Muscle layer of duodenum (tissue), 2 donors: ENCODE measurements at regions not wholly inside any gene's neighbourhood (a gene's known extent, or its start where the extent isn't known, plus 50 kb on each side); places are given as distances from the start of the nearest gene placed in this dataset.

ENCODE experiments used
- H3K27ac ChIP-seq: one replicate; pipeline ENCODE4 v1.7.0; 2013; ENCODE audit warnings: mild to moderate bottlenecking, low read length
- H3K27me3 ChIP-seq: one replicate; pipeline ENCODE4 v1.7.0; 2013; ENCODE audit warnings: low read depth, mild to moderate bottlenecking, control low read depth, low read length
- H3K36me3 ChIP-seq, 2 donors: one replicate each; pipeline ENCODE4 v1.7.0; 2013; ENCODE audit warnings: low read length in 2 of 2, control low read depth in 1 of 2, mild to moderate bottlenecking in 1 of 2; ENCODE audit not compliant: insufficient read depth in 2 of 2, control insufficient read depth in 1 of 2
- H3K4me1 ChIP-seq, 2 donors: one replicate each; pipeline ENCODE4 v1.7.0; 2013; ENCODE audit warnings: low read length in 2 of 2, mild to moderate bottlenecking in 2 of 2, control low read depth in 1 of 2, moderate library complexity in 1 of 2; ENCODE audit not compliant: insufficient read depth in 2 of 2, control insufficient read depth in 1 of 2
- H3K4me3 ChIP-seq, 2 donors: one replicate each; pipeline ENCODE4 v1.7.0; 2013; ENCODE audit warnings: low read length in 2 of 2, low read depth in 1 of 2, mild to moderate bottlenecking in 1 of 2
- H3K9me3 ChIP-seq, 2 donors: one replicate each; pipeline ENCODE4 v1.7.0; 2013; ENCODE audit warnings: low read length in 2 of 2, control low read depth in 1 of 2, mild to moderate bottlenecking in 1 of 2; ENCODE audit not compliant: control insufficient read depth in 1 of 2
- donor health status: healthy.

DNA sequence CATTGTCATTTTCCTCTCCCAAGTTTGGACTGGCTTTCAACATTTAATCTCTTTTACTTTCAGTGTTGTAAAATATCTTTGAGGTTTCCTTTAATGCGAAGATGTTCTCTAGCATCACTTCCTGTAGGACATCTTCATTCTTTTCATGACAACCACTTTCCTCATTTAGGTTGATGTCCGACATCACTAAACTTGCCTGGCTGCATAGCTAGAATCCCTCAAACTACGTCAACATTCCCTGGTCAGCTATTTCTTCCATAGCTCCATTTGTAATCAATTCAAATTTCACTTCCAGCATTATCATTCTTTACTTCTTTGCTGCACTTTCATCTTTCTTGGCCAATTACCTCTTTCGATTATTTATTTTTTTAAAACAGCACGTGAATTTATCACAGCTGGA is 198.6 kb upstream of the EMCN start:
- H3K36me3 ChIP-seq: no peaks in the 10 kb centered on the region

DNA sequence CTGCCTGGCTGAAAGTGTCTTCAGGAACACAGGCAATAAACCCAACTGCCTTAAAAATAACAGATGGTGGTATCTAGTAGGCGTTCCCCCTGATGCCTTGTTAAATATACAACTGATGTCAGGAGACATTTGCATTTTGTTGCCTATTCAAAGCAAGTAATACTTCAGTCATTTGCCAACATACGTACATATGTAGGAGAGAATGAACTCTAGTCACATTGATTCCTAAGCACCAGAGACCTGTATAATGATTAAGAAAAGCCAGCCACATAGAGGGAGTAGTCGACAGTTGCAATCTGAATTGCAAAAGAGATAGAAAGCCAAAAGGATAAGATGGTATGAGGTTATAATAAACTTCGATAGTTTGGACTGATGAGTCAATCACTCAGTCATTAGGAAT is 191.0 kb upstream of the EMCN start:
- no peaks in the 10 kb centered on the region for H3K36me3 ChIP-seq
- H3K9me3 ChIP-seq: no peaks in the 10 kb centered on the region
- no peak overlapping the region for H3K27ac ChIP-seq
- no peak overlapping the region for H3K4me3 ChIP-seq
- no peaks in the 10 kb centered on the region for H3K4me1 ChIP-seq
- no peaks in the 10 kb centered on the region for H3K27me3 ChIP-seq

More for the DNA sequence above, 198.6 kb upstream of the EMCN start:
- Histone ChIP-seq H3K27me3 (no peaks in the 10 kb centered on the region), H3K4me1 (no peaks in the 10 kb centered on the region), H3K9me3 (no peaks in the 10 kb centered on the region), H3K27ac (no peak overlapping the region), H3K4me3 (no peak overlapping the region)

DNA sequence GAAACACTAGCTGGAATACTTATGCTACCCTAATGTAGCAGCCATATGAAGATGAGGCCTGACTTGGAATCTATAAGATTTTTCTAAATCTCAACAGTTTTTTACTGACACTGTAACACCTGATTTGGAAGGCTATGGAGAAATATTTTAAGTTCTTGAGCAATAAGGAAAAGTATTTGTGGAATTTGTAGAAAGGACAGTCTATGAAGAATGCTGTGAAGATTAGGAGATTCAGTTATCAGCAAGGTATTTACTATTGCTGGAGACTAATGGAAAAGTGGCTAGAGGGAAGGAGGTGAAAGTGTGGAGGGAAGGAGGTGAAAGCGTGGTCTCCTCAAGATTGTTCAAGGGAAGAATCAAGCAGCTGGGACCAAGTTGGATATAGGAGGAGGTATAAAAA is 190.0 kb upstream of the EMCN start:
- no peaks in the 10 kb centered on the region for H3K4me1 ChIP-seq
- H3K36me3 ChIP-seq: no peaks in the 10 kb centered on the region
- H3K9me3 ChIP-seq: no peaks in the 10 kb centered on the region
- no peak overlapping the region for H3K4me3 ChIP-seq
- H3K27ac ChIP-seq: no peak overlapping the region
- no peaks in the 10 kb centered on the region for H3K27me3 ChIP-seq

DNA sequence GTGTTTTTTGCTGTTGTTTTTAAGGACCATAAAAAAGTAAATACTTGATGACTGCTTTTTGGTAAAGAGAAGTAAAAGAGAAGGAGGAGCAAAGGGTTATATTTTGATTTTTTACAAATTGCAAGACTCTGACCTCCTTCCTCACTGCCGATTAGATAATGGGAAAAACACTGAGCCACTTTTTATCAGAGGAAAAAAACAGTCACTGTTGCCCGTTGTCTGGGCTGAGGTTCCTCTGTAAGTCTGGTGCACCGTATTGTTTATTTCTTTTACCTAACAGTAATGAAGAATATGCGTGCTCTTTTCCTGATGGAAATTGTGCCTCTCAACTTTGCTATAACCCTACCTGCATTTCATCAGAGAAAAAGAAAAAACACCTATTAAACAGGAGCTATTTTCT is 178.7 kb upstream of the EMCN start:
- Histone ChIP-seq H3K36me3 (no peaks in the 10 kb centered on the region), H3K9me3 (no peaks in the 10 kb centered on the region), H3K27me3 (no peaks in the 10 kb centered on the region), H3K4me3 (no peak overlapping the region), H3K27ac (no peak overlapping the region), H3K4me1 (no peaks in the 10 kb centered on the region)

DNA sequence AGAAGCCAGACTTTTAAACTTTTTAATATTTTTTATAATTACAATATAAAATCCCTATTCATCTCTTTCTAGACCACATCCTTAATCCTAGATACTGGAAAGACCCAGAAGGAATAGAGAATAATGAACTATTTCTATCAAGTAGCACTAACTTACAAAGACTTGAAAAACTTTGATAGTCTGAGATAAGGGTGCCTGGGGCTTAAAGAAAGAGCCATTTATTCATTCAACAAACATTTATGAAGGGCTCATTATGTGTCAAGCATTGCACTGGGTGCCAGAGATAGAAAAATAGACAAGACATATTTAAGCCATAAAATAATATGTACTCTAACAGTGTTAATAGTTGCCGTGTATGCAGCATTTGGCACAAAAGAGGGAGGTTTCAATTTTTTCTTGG is 178.0 kb upstream of the EMCN start:
- H3K36me3 ChIP-seq: no peaks in the 10 kb centered on the region
- H3K4me3 ChIP-seq: no peak overlapping the region
- H3K27ac ChIP-seq: no peak overlapping the region
- H3K4me1 ChIP-seq: no peaks in the 10 kb centered on the region
- H3K9me3 ChIP-seq: no peaks in the 10 kb centered on the region
- H3K27me3 ChIP-seq: no peaks in the 10 kb centered on the region

DNA sequence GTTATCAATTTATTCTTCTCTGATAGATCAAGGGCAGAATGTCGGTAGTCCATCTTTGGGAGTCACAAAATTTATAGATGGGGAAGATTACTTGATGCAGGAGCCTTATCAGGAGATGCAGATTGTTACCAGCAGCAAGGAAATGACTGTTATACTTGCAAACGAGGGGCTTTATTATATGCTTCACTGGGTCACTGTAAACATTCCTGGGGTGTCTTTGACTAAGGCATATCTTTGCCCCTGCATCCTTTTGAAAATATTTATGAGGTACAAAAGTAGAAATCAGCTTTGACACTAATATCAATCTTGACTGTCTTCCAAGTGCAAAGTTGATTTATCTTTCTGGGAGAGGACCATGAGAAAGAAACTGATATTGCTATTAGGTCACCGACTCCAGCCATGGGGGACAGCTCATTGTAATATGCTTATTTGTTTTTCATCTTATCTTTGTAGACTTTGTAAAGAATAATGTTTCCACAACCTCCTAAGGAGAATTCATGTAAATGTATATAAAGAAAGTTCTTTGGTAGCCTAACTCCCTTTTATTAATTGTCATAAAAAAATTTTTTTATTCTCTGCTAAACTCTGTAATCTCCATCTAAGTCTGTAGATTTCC is 177.3 kb upstream of the EMCN start:
- Histone ChIP-seq H3K4me1 (no peaks in the 10 kb centered on the region), H3K9me3 (no peaks in the 10 kb centered on the region)

DNA sequence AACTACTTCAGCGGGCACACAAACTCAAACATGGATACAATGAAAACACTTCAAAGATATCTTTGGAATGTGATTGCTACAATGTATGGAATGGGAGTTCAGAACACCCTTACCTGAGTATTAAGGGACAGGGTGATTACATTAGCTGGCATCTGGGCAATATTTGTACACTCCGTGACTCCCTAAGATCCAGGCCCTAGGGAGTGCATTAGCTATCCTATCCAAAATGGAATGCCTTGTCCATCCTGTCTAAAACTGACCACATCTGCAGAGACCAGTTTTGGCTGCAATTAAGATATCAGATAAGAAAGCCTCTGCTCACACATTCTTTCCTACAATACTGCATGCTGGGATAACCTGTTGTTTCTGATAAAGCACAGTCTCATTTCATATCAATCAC is 176.6 kb upstream of the EMCN start:
- no peaks in the 10 kb centered on the region for H3K9me3 ChIP-seq

More for the DNA sequence above, 177.3 kb upstream of the EMCN start:
- Histone ChIP-seq H3K27ac (no peak overlapping the region), H3K27me3 (no peaks in the 10 kb centered on the region), H3K4me3 (no peak overlapping the region), H3K36me3 (no peaks in the 10 kb centered on the region)

DNA sequence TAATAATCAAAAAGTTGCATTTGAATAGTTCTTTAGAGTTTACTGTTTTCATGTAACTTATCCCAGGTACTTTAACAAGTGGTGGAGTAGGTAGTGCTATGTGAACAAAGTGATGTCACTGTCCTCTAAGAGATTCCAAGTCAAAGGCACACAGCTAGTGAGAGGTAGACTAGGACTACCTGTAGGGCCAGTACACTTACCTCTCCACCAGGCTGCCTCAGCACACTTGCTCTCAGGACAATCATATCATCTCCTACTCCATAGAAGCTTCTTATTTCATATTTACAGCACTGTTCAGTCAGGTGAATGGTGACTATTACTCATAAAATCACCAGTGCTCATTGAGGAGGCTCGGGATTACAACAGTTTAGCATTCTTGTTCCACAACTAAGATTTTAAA is 173.0 kb upstream of the EMCN start:
- H3K27ac ChIP-seq: no peak overlapping the region
- no peaks in the 10 kb centered on the region for H3K27me3 ChIP-seq
- no peaks in the 10 kb centered on the region for H3K36me3 ChIP-seq
- no peak overlapping the region for H3K4me3 ChIP-seq
- H3K9me3 ChIP-seq: no peaks in the 10 kb centered on the region
- H3K4me1 ChIP-seq: no peaks in the 10 kb centered on the region

More for the DNA sequence above, 176.6 kb upstream of the EMCN start:
- H3K4me1 ChIP-seq: no peaks in the 10 kb centered on the region
- no peak overlapping the region for H3K4me3 ChIP-seq
- no peak overlapping the region for H3K27ac ChIP-seq
- H3K36me3 ChIP-seq: no peaks in the 10 kb centered on the region
- H3K27me3 ChIP-seq: no peaks in the 10 kb centered on the region

DNA sequence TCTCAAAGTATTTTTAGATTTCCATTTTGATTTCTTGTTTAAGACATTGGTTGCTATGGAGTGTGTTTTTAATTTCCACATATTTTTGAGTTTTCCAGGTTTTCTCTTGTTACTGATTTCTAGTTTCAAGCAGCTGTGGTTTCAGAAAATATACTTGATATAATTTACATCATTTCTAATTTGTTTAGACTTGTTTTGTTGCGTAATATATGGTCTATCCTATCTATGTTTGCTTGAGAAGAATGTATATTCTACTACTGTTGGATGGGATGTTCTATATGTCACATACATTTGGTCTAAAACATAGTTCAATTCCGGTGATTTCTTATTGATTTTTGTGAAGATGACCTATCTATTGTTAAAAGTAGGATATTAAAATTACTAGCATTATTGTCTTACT is 170.5 kb upstream of the EMCN start:
- Histone ChIP-seq H3K27ac (no peak overlapping the region), H3K4me1 (no peaks in the 10 kb centered on the region), H3K27me3 (no peaks in the 10 kb centered on the region), H3K4me3 (no peak overlapping the region), H3K36me3 (no peaks in the 10 kb centered on the region), H3K9me3 (peaks cover 0 to 4% of the 10 kb centered on the region in 2 donors)

DNA sequence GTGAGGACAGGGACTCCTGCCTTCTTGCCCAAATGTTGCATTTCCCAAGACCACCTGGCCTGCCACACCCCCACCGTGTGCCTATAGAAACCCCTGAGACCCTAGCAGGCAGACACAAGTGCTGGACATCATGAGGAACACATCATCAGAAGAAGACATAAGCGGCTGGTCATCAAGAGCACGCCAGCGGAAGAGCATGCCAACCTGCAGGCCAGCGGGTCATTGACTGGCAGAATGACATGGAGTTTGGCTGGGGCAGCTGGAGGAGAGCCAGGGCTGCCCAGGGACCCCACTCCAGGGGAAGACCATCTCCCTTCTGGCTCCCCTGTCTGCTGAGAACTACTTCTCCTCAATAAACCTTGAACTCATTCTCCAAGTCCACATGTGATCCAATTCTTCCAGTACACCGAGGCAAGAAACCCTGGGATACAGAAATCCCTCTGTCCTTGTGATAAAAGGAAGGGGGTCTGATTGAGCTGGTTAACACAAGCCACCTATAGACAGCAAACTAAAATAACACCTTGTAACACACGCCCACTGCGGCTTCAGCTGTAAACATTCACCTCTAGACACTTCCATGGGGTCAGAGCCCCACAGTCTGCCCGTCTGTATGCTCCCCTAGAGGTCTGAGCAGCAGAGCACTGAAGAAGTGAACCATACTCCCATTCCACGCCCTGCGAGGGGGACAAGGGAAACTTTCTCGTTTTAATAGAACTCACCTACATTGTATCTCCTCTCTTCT is 164.8 kb upstream of the EMCN start:
- Histone ChIP-seq H3K9me3 (peaks cover 0 to 4% of the 10 kb centered on the region in 2 donors), H3K4me3 (no peak overlapping the region), H3K36me3 (no peaks in the 10 kb centered on the region), H3K27me3 (no peaks in the 10 kb centered on the region), H3K4me1 (no peaks in the 10 kb centered on the region), H3K27ac (no peak overlapping the region)

DNA sequence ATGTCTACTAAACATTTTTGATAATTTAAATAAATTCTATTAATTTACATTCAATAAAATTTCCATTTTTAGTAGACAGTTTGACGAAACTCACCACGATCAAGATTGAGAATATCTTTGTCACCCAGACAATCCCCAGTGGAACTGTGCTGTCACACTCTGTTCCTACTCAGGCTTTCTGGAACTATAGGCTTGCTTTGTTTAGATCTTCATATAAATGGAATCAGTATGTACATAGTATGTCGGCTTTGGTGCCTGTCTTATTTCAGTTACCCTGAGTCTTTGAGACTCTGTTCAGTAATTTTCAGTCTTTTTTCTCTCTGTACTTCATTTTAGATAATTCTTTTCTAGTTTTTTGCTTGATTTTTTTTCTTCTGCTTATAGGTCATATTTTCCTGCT is 163.5 kb upstream of the EMCN start:
- Histone ChIP-seq H3K4me3 (no peak overlapping the region), H3K4me1 (no peaks in the 10 kb centered on the region), H3K36me3 (no peaks in the 10 kb centered on the region), H3K27me3 (no peaks in the 10 kb centered on the region), H3K27ac (no peak overlapping the region), H3K9me3 (peaks cover 0 to 4% of the 10 kb centered on the region in 2 donors)

DNA sequence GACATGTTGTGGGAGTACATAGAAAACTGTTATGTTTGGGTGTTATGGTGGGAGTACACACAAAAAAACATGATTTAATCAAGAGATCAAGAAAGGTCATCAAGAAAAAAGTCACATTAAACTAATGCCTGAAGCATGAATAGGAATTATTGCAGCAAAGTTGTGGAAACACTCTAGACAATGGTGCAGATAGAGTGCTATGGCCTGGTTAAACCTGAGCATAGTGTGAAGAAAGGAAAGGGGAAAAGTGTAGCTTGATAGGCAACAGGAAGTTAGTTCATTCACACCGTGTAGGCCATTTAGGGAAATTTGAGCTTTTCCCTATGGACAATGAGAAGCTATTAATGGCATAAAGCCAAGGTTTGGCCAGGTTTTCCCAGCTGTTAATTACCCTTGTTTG is 162.1 kb upstream of the EMCN start:
- H3K4me1 ChIP-seq: no peaks in the 10 kb centered on the region
- no peak overlapping the region for H3K27ac ChIP-seq
- no peaks in the 10 kb centered on the region for H3K36me3 ChIP-seq
- H3K9me3 ChIP-seq: no peaks in the 10 kb centered on the region
- no peak overlapping the region for H3K4me3 ChIP-seq
- no peaks in the 10 kb centered on the region for H3K27me3 ChIP-seq
